ENCODE measurements at regions not wholly inside any gene's neighbourhood (a gene's known extent, or its start where the extent isn't known, plus 50 kb on each side); places are given as distances from the start of the nearest gene placed in this dataset.

GRCh38 chr7:8356071-8356470, 77.3 kb upstream of the NXPH1 start:
- TF ChIP-seq, protein P1, sequence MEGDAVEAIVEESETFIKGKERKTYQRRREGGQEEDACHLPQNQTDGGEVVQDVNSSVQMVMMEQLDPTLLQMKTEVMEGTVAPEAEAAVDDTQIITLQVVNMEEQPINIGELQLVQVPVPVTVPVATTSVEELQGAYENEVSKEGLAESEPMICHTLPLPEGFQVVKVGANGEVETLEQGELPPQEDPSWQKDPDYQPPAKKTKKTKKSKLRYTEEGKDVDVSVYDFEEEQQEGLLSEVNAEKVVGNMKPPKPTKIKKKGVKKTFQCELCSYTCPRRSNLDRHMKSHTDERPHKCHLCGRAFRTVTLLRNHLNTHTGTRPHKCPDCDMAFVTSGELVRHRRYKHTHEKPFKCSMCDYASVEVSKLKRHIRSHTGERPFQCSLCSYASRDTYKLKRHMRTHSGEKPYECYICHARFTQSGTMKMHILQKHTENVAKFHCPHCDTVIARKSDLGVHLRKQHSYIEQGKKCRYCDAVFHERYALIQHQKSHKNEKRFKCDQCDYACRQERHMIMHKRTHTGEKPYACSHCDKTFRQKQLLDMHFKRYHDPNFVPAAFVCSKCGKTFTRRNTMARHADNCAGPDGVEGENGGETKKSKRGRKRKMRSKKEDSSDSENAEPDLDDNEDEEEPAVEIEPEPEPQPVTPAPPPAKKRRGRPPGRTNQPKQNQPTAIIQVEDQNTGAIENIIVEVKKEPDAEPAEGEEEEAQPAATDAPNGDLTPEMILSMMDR (IDR thresholded peaks at IDR 0.05; ENCODE audit: insufficient read depth, low read length, poor library complexity, severe bottlenecking): no peak
- no peak for DNase-seq (ENCODE audit: low read depth)
- H3K36me3 ChIP-seq (ENCODE audit: control insufficient read depth, insufficient read depth, low read length): no peaks in the 10 kb centered on the region
- no peak overlapping the region for H3K4me3 ChIP-seq (ENCODE audit: low read depth, low read length)
- H3K27me3 ChIP-seq (ENCODE audit: control insufficient read depth, insufficient read depth, low read length): no peaks in the 10 kb centered on the region

GRCh38 chr7:8357536-8357935, 75.9 kb upstream of the NXPH1 start:
- no peak overlapping the region for H3K4me3 ChIP-seq (ENCODE audit: low read depth, low read length)
- no peaks in the 10 kb centered on the region for H3K27me3 ChIP-seq (ENCODE audit: control insufficient read depth, insufficient read depth, low read length)
- TF ChIP-seq, protein P1 (IDR thresholded peaks at IDR 0.05; ENCODE audit: insufficient read depth, low read length, poor library complexity, severe bottlenecking): no peak
- no peak for DNase-seq (ENCODE audit: low read depth)
- no peaks in the 10 kb centered on the region for H3K36me3 ChIP-seq (ENCODE audit: control insufficient read depth, insufficient read depth, low read length)

GRCh38 chr7:8360564-8361153, 72.8 kb upstream of the NXPH1 start:
- DNase-seq (ENCODE audit: low read depth): no peak
- Histone ChIP-seq H3K4me3 (ENCODE audit: low read depth, low read length) (no peak overlapping the region), H3K27me3 (ENCODE audit: control insufficient read depth, insufficient read depth, low read length) (no peaks in the 10 kb centered on the region), H3K36me3 (ENCODE audit: control insufficient read depth, insufficient read depth, low read length) (no peaks in the 10 kb centered on the region)
- TF ChIP-seq, protein P1 (IDR thresholded peaks at IDR 0.05; ENCODE audit: insufficient read depth, low read length, poor library complexity, severe bottlenecking): no peak

- no peaks in the 10 kb centered on the region for H3K27me3 ChIP-seq (ENCODE audit: control insufficient read depth, insufficient read depth, low read length)
- no peak overlapping the region for H3K4me3 ChIP-seq (ENCODE audit: low read depth, low read length)
- no peaks in the 10 kb centered on the region for H3K36me3 ChIP-seq (ENCODE audit: control insufficient read depth, insufficient read depth, low read length)
- TF ChIP-seq, protein P1 (IDR thresholded peaks at IDR 0.05; ENCODE audit: insufficient read depth, low read length, poor library complexity, severe bottlenecking): no peak
- DNase-seq (ENCODE audit: low read depth): no peak
Measured at GRCh38 chr7:8362723-8363369, 70.6 kb upstream of the NXPH1 start.

- no peak for DNase-seq (ENCODE audit: low read depth)
- TF ChIP-seq, protein P1 (IDR thresholded peaks at IDR 0.05; ENCODE audit: insufficient read depth, low read length, poor library complexity, severe bottlenecking): no peak
- H3K27me3 ChIP-seq (ENCODE audit: control insufficient read depth, insufficient read depth, low read length): no peaks in the 10 kb centered on the region
- no peak overlapping the region for H3K4me3 ChIP-seq (ENCODE audit: low read depth, low read length)
- H3K36me3 ChIP-seq (ENCODE audit: control insufficient read depth, insufficient read depth, low read length): no peaks in the 10 kb centered on the region
Measured at GRCh38 chr7:8363407-8364015, 69.9 kb upstream of the NXPH1 start.
